Upper lobe of right lung (tissue), 1 donor: ENCODE measurements at regions not wholly inside any gene's neighbourhood (a gene's known extent, or its start where the extent isn't known, plus 50 kb on each side); places are given as distances from the start of the nearest gene placed in this dataset.

ENCODE experiments used
- ATAC-seq: fragments of 200-7000 bp; cut with Tn5 transposase; one replicate; pipeline ENCODE4 v1.9.1; 2020; ENCODE audit warnings: mild to moderate bottlenecking, moderate library complexity
- DNase-seq: peaks from one replicate; pipeline ENCODE4 v3.0.0-alpha.2; 2020
- H3K27ac ChIP-seq: fragments of 200-600 bp; one replicate; pipeline ENCODE4 v1.8.0; 2022
- H3K27me3 ChIP-seq: fragments of 200-600 bp; one replicate; pipeline ENCODE4 v1.8.0; 2022; ENCODE audit warnings: mild to moderate bottlenecking
- H3K36me3 ChIP-seq: fragments of 200-600 bp; one replicate; pipeline ENCODE4 v1.8.0; 2022
- H3K4me1 ChIP-seq: fragments of 200-600 bp; one replicate; pipeline ENCODE4 v1.8.0; 2022
- H3K4me3 ChIP-seq: fragments of 200-600 bp; one replicate; pipeline ENCODE4 v1.8.0; 2022; ENCODE audit warnings: mild to moderate bottlenecking
- H3K9me3 ChIP-seq: fragments of 200-600 bp; one replicate; pipeline ENCODE4 v1.8.0; 2022
- CTCF ChIP-seq: fragments of 200-600 bp; IDR thresholded peaks from one replicate; pipeline ENCODE4 v1.8.0; 2022; ENCODE audit warnings: antibody characterized with exemption
- intact Hi-C: fragments of 100-400 bp; cut with DNase I; formaldehyde crosslinking; loops from one replicate; pipeline ENCODE4 v1.11.0; 2022
- donor health status: DM: no; HTN: yes; CAD: no; lungs with severe emphysema.

GRCh38 chr10:42982891-42983506 lies 93.9 kb upstream of the RET start:
- H3K4me1 ChIP-seq = no peaks in the 10 kb centered on the region
- no peaks in the 10 kb centered on the region for H3K27me3 ChIP-seq
- no peaks in the 10 kb centered on the region for H3K36me3 ChIP-seq
- ATAC-seq = no peak
- no peak for TF ChIP-seq CTCF
- no peak for DNase-seq
- no peak overlapping the region for H3K27ac ChIP-seq
- intact Hi-C loops = no loop called here
- H3K9me3 ChIP-seq = no peaks in the 10 kb centered on the region
- H3K4me3 ChIP-seq = no peak overlapping the region

GRCh38 chr10:42983591-42983990 lies 93.3 kb upstream of the RET start:
- ATAC-seq (no peak), DNase-seq (no peak)
- no peaks in the 10 kb centered on the region for H3K4me1 ChIP-seq
- no peak for TF ChIP-seq CTCF
- H3K27me3 ChIP-seq = no peaks in the 10 kb centered on the region
- no peak overlapping the region for H3K27ac ChIP-seq
- intact Hi-C loops = no loop called here
- H3K36me3 ChIP-seq = no peaks in the 10 kb centered on the region
- H3K9me3 ChIP-seq = no peaks in the 10 kb centered on the region
- no peak overlapping the region for H3K4me3 ChIP-seq

GRCh38 chr10:42984035-42984610 lies 92.7 kb upstream of the RET start:
- no peaks in the 10 kb centered on the region for H3K4me1 ChIP-seq
- DNase-seq = no peak
- TF ChIP-seq CTCF = no peak
- H3K9me3 ChIP-seq = no peaks in the 10 kb centered on the region
- H3K36me3 ChIP-seq = no peaks in the 10 kb centered on the region
- H3K27me3 ChIP-seq = no peaks in the 10 kb centered on the region
- intact Hi-C loops = no loop called here
- H3K4me3 ChIP-seq = no peak overlapping the region
- H3K27ac ChIP-seq = no peak overlapping the region
- ATAC-seq = no peak

- Histone ChIP-seq H3K27me3 (no peaks in the 10 kb centered on the region), H3K4me3 (no peak overlapping the region), H3K4me1 (no peaks in the 10 kb centered on the region), H3K9me3 (no peaks in the 10 kb centered on the region), H3K27ac (no peak overlapping the region), H3K36me3 (no peaks in the 10 kb centered on the region)
- TF ChIP-seq CTCF = no peak
- no peak for DNase-seq
- intact Hi-C loops = no loop called here
- no peak for ATAC-seq
These were observed 92.0 kb upstream of the RET start for GRCh38 chr10:42984761-42985325.

- Histone ChIP-seq H3K9me3 (no peaks in the 10 kb centered on the region), H3K36me3 (no peaks in the 10 kb centered on the region), H3K4me1 (no peaks in the 10 kb centered on the region), H3K27me3 (no peaks in the 10 kb centered on the region), H3K27ac (no peak overlapping the region), H3K4me3 (no peak overlapping the region)
- DNase-seq (no peak), ATAC-seq (no peak)
- intact Hi-C loops = no loop called here
- TF ChIP-seq CTCF = no peak
These were observed 91.2 kb upstream of the RET start for GRCh38 chr10:42985436-42986316.
